H9 (cell line): ENCODE measurements at regions not wholly inside any gene's neighbourhood (a gene's known extent, or its start where the extent isn't known, plus 50 kb on each side); places are given as distances from the start of the nearest gene placed in this dataset.
A peak's percentile ranks its signal among the peaks of the same experiment; 100 is the strongest.

Experiments
- DNase-seq: peaks from one replicate; pipeline ENCODE4 v3.0.0-alpha.2; 2017
- H2AFZ ChIP-seq: one replicate; pipeline ENCODE4 v1.6.1; 2013; ENCODE audit warnings: mild to moderate bottlenecking, low read length, control low read depth, moderate library complexity
- H2AK5ac ChIP-seq: 2 replicates; pipeline ENCODE4 v1.6.1; 2013; ENCODE audit warnings: low read length, control low read depth, mixed read lengths; ENCODE audit not compliant: insufficient read length
- H2BK120ac ChIP-seq: one replicate; pipeline ENCODE4 v1.6.1; 2013; ENCODE audit warnings: low read depth, mild to moderate bottlenecking, low read length, control low read depth, inconsistent platforms; ENCODE audit not compliant: poor library complexity, severe bottlenecking
- H2BK12ac ChIP-seq: 2 replicates; pipeline ENCODE4 v1.6.1; 2013; ENCODE audit warnings: low read length, control low read depth, mixed read lengths, low read depth; ENCODE audit not compliant: insufficient read length
- H2BK15ac ChIP-seq: 2 replicates; pipeline ENCODE4 v1.6.1; 2013; ENCODE audit warnings: low read depth, low read length, control low read depth
- H2BK20ac ChIP-seq: one replicate; pipeline ENCODE4 v1.6.1; 2013; ENCODE audit warnings: low read depth, mild to moderate bottlenecking, low read length, control low read depth, inconsistent platforms; ENCODE audit not compliant: poor library complexity, severe bottlenecking
- H2BK5ac ChIP-seq: 2 replicates; pipeline ENCODE4 v1.6.1; 2013; ENCODE audit warnings: low read length, control low read depth, mixed read lengths; ENCODE audit not compliant: insufficient read length
- H3K14ac ChIP-seq: 2 replicates; pipeline ENCODE4 v1.6.1; 2013; ENCODE audit warnings: low read length, control low read depth; ENCODE audit not compliant: insufficient read depth
- H3K18ac ChIP-seq: 2 replicates; pipeline ENCODE4 v1.6.1; 2013; ENCODE audit warnings: low read depth, mild to moderate bottlenecking, mixed read lengths, low read length, control low read depth; ENCODE audit not compliant: insufficient read length
- H3K23ac ChIP-seq: 2 replicates; pipeline ENCODE4 v1.6.1; 2013; ENCODE audit warnings: low read length, control low read depth, mixed read lengths, low read depth; ENCODE audit not compliant: insufficient read length
- H3K23me2 ChIP-seq: 2 replicates; pipeline ENCODE4 v1.6.1; 2013; ENCODE audit warnings: low read depth, mild to moderate bottlenecking, mixed read lengths, low read length, control low read depth; ENCODE audit not compliant: insufficient read length, poor library complexity, severe bottlenecking
- H3K27ac ChIP-seq: 2 replicates; pipeline ENCODE4 v1.5.1; 2013; ENCODE audit warnings: low read length, control low read depth, mixed read lengths, low read depth; ENCODE audit not compliant: insufficient read length
- H3K27me3 ChIP-seq: 2 replicates; pipeline ENCODE4 v1.6.1; 2013; ENCODE audit warnings: low read length, control low read depth, inconsistent platforms; ENCODE audit not compliant: insufficient read depth
- H3K4ac ChIP-seq: 2 replicates; pipeline ENCODE4 v1.6.1; 2013; ENCODE audit warnings: low read depth, mild to moderate bottlenecking, control low read depth, inconsistent platforms, low read length, moderate library complexity
- H3K4me1 ChIP-seq: 2 replicates; pipeline ENCODE4 v1.6.1; 2013; ENCODE audit warnings: low read length, control low read depth, inconsistent platforms; ENCODE audit not compliant: insufficient read depth
- H3K4me2 ChIP-seq: 2 replicates; pipeline ENCODE4 v1.6.1; 2013; ENCODE audit warnings: low read length, control low read depth, mixed read lengths; ENCODE audit not compliant: insufficient read length, insufficient read depth
- H3K56ac ChIP-seq: 2 replicates; pipeline ENCODE4 v1.6.1; 2013; ENCODE audit warnings: low read depth, mild to moderate bottlenecking, mixed read lengths, low read length, control low read depth; ENCODE audit not compliant: insufficient read length
- H3K79me1 ChIP-seq: 2 replicates; pipeline ENCODE4 v1.6.1; 2013; ENCODE audit warnings: low read depth, mild to moderate bottlenecking, moderate library complexity, low read length, control low read depth, inconsistent platforms; ENCODE audit not compliant: insufficient read depth, poor library complexity, severe bottlenecking
- H3K79me2 ChIP-seq: 2 replicates; pipeline ENCODE4 v1.6.1; 2013; ENCODE audit warnings: low read length, control low read depth, inconsistent platforms; ENCODE audit not compliant: insufficient read depth
- H3K9ac ChIP-seq: 2 replicates; pipeline ENCODE4 v1.6.1; 2013; ENCODE audit warnings: low read length, control low read depth, mixed read lengths; ENCODE audit not compliant: insufficient read length; ENCODE audit errors: extremely low read depth
- H3K9me3 ChIP-seq: one replicate; pipeline ENCODE4 v1.6.1; 2013; ENCODE audit warnings: low read depth, low read length, inconsistent platforms; ENCODE audit not compliant: control insufficient read depth
- H3T11ph ChIP-seq: one replicate; pipeline ENCODE4 v1.6.1; 2013; ENCODE audit warnings: mild to moderate bottlenecking, low read length, control low read depth, inconsistent platforms
- H4K20me1 ChIP-seq: one replicate; pipeline ENCODE4 v1.6.1; 2013; ENCODE audit not compliant: control insufficient read depth, insufficient read length, insufficient read depth
- H4K5ac ChIP-seq: 2 replicates; pipeline ENCODE4 v1.6.1; 2013; ENCODE audit warnings: low read depth, mild to moderate bottlenecking, mixed read lengths, low read length, control low read depth; ENCODE audit not compliant: insufficient read length
- H4K8ac ChIP-seq: replicated peaks from 2 replicates; pipeline ENCODE4 v1.6.1; 2013; ENCODE audit warnings: low read length, control low read depth, mixed read lengths, low read depth; ENCODE audit not compliant: insufficient read length
- H4K91ac ChIP-seq: 2 replicates; pipeline ENCODE4 v1.6.1; 2013; ENCODE audit warnings: low read depth, mild to moderate bottlenecking, moderate library complexity, mixed read lengths, low read length, control low read depth; ENCODE audit not compliant: insufficient read length
- H3K27ac Mint-ChIP-seq, 3 experiments: 2 replicates in 2 of 3; 3 replicates in 1 of 3; pipeline ENCODE4 v1.8.0; 2020 to 2021; ENCODE audit warnings: mixed read lengths in 3 of 3, mild to moderate bottlenecking in 1 of 3, moderate library complexity in 1 of 3
- H3K27me3 Mint-ChIP-seq: 2 replicates; pipeline ENCODE4 v1.8.0; 2021; ENCODE audit warnings: low read depth, mild to moderate bottlenecking, moderate library complexity, mixed read lengths
- H3K36me3 Mint-ChIP-seq, 3 experiments: 2 replicates in 2 of 3; 3 replicates in 1 of 3; pipeline ENCODE4 v1.8.0; 2020 to 2021; ENCODE audit warnings: low read depth in 3 of 3, mixed read lengths in 3 of 3; ENCODE audit not compliant: insufficient read depth in 1 of 3
- H3K4me1 Mint-ChIP-seq, 2 experiments: 2 replicates each; pipeline ENCODE4 v1.8.0; 2020; ENCODE audit warnings: mixed read lengths in 2 of 2
- H3K4me3 Mint-ChIP-seq, 2 experiments: 2 replicates in 1 of 2; 3 replicates in 1 of 2; pipeline ENCODE4 v1.8.0; 2020 to 2021; ENCODE audit warnings: mild to moderate bottlenecking in 2 of 2, mixed read lengths in 2 of 2, moderate library complexity in 1 of 2
- H3K9me3 Mint-ChIP-seq, 2 experiments: 2 replicates in 1 of 2; 3 replicates in 1 of 2; pipeline ENCODE4 v1.8.0; 2020; ENCODE audit warnings: mild to moderate bottlenecking in 2 of 2, mixed read lengths in 2 of 2, moderate library complexity in 1 of 2
- whole genome bisulfite sequencing: extraction: QIAGEN DNeasy Blood & Tissue Kit; methylation state at CpG from one replicate; pipeline ENCODE4 v1.1.7; 2013; ENCODE audit warnings: missing lambda C conversion rate, low lambda C conversion rate, mixed read lengths; ENCODE audit not compliant: insufficient read length; ENCODE audit errors: extremely low coverage; 5-methylcytosine and 5-hydroxymethylcytosine counted together
- TF ChIP-seq, protein P1 (sequence below): fragments of 200-600 bp; sonication (generic); conservative IDR thresholded peaks from 3 replicates; pipeline ENCODE4 v1.8.0; 2021; ENCODE audit warnings: antibody characterized with exemption, mild to moderate bottlenecking

DNA sequence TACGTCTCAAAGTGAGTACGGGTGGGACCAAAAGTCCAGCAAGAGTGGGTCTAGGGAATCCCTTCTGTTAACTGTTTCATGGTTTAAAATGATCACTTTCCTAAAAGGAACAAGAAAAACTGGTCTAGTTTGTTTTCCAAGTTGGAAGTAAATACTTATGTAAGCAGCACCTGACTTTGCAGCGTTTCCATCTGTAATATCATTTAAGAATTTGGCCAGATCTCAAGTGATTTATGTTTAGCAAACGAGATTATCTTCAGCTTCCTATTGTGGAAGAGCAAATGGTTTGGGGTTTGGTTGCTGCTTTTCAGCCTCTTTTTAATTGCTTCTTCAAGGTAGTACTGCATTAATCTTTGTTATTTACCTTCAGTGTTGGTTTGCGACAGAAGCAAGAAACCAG is 50.4 kb downstream of the FHIP1A start:
- no peak overlapping the region for H4K91ac ChIP-seq
- no peak overlapping the region for H4K5ac ChIP-seq
- peaks cover 40 to 45% of the 10 kb centered on the region in 2 experiments for H3K4me1 Mint-ChIP-seq
- no peak overlapping the region for H4K8ac ChIP-seq
- no CpG with 5 or more reads among the region's 5 CpGs for WGBS
- no peak for DNase-seq
- H3K27ac ChIP-seq = no peak overlapping the region
- peaks cover 2% of the 10 kb centered on the region; the same call in 1 of the 2 replicates for H3K79me2 ChIP-seq
- peaks cover 4% of the 10 kb centered on the region for H3K4me1 ChIP-seq
- no peak overlapping the region for H2AK5ac ChIP-seq
- no peak overlapping the region for H3K9ac ChIP-seq
- H2BK120ac ChIP-seq = no peak overlapping the region
- H3K4ac ChIP-seq = no peak overlapping the region
- no peaks in the 10 kb centered on the region for H3K23me2 ChIP-seq
- H3K79me1 ChIP-seq = peaks cover 7% of the 10 kb centered on the region
- H3K4me3 Mint-ChIP-seq = no peak overlapping the region
- H3T11ph ChIP-seq = no peak overlapping the region
- H3K18ac ChIP-seq = no peak overlapping the region
- no peaks in the 10 kb centered on the region for H3K27me3 Mint-ChIP-seq
- H3K27me3 ChIP-seq = no peaks in the 10 kb centered on the region
- no peaks in the 10 kb centered on the region for H3K9me3 Mint-ChIP-seq
- H2BK5ac ChIP-seq = no peak overlapping the region
- H3K14ac ChIP-seq = no peak overlapping the region
- no peak overlapping the region for H2BK15ac ChIP-seq
- no peaks in the 10 kb centered on the region for H3K36me3 Mint-ChIP-seq
- H2BK20ac ChIP-seq = no peak overlapping the region
- H2AFZ ChIP-seq = no peak overlapping the region
- peak overlapping the region in 1 of 3 experiments; percentile 70; a peak in 1 of 7 replicates for H3K27ac Mint-ChIP-seq
- no peaks in the 10 kb centered on the region for H3K9me3 ChIP-seq
- H3K56ac ChIP-seq = no peak overlapping the region
- no peak overlapping the region for H2BK12ac ChIP-seq
- no peak overlapping the region for H3K4me2 ChIP-seq
- TF ChIP-seq, protein P1, sequence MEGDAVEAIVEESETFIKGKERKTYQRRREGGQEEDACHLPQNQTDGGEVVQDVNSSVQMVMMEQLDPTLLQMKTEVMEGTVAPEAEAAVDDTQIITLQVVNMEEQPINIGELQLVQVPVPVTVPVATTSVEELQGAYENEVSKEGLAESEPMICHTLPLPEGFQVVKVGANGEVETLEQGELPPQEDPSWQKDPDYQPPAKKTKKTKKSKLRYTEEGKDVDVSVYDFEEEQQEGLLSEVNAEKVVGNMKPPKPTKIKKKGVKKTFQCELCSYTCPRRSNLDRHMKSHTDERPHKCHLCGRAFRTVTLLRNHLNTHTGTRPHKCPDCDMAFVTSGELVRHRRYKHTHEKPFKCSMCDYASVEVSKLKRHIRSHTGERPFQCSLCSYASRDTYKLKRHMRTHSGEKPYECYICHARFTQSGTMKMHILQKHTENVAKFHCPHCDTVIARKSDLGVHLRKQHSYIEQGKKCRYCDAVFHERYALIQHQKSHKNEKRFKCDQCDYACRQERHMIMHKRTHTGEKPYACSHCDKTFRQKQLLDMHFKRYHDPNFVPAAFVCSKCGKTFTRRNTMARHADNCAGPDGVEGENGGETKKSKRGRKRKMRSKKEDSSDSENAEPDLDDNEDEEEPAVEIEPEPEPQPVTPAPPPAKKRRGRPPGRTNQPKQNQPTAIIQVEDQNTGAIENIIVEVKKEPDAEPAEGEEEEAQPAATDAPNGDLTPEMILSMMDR = no peak
- H3K23ac ChIP-seq = no peak overlapping the region
- no peaks in the 10 kb centered on the region for H4K20me1 ChIP-seq
